Keratinocyte (primary cell): ENCODE measurements at regions not wholly inside any gene's neighbourhood (a gene's known extent, or its start where the extent isn't known, plus 50 kb on each side); places are given as distances from the start of the nearest gene placed in this dataset.

Experiments used
- CTCF ChIP-seq, 3 experiments: IDR thresholded peaks in 1 of 3; conservative IDR thresholded peaks in 1 of 3; optimal IDR thresholded peaks in 1 of 3; 2 replicates in 2 of 3; 3 replicates in 1 of 3; pipeline versions ENCODE3 to v1.5.1; 2011; ENCODE audit warnings: low read length in 3 of 3, mild to moderate bottlenecking in 3 of 3, moderate library complexity in 2 of 3, control low read depth in 1 of 3, inconsistent platforms in 1 of 3; ENCODE audit not compliant: insufficient read depth in 2 of 3; ENCODE audit errors: extremely low read depth in 1 of 3
- EZH2 ChIP-seq: IDR thresholded peaks from one replicate; pipeline ENCODE4 v1.6.1; 2012; ENCODE audit warnings: inconsistent platforms, mild to moderate bottlenecking, low read length, moderate library complexity

- TF ChIP-seq CTCF (optimal IDR thresholded peaks at IDR 0.05 in 1 of 3, IDR thresholded peaks at IDR 0.05 in 1 of 3, conservative IDR thresholded peaks at IDR 0.05 in 1 of 3; ENCODE audit: extremely low read depth in 1 of 3, insufficient read depth in 2 of 3, low read length in 3 of 3) (no peak), EZH2 (no peak)
Measured at GRCh38 chr3:21839592-21839991, 88.6 kb upstream of the ZNF385D start.
